GM21447 (cell line): ENCODE measurements at regions not wholly inside any gene's neighbourhood (a gene's known extent, or its start where the extent isn't known, plus 50 kb on each side); places are given as distances from the start of the nearest gene placed in this dataset.

Experiments used
- ATAC-seq: cut with Tn5 transposase; IDR thresholded peaks from one replicate; pipeline ENCODE4 v1.9.1; 2021; ENCODE audit not compliant: unreplicated experiment

GRCh38 chr13:48842316-48842715 is 133.4 kb upstream of the FNDC3A start:
- no peak for ATAC-seq

GRCh38 chr13:48843630-48844380 is 131.9 kb upstream of the FNDC3A start:
- ATAC-seq: no peak

GRCh38 chr13:48844676-48845075 is 131.0 kb upstream of the FNDC3A start:
- ATAC-seq: no peak

- ATAC-seq: no peak
These were observed 126.2 kb upstream of the FNDC3A start for GRCh38 chr13:48849515-48849914.

- no peak for ATAC-seq
These were observed 124.0 kb upstream of the FNDC3A start for GRCh38 chr13:48851707-48852106.

- ATAC-seq: no peak
These were observed 122.6 kb upstream of the FNDC3A start for GRCh38 chr13:48852911-48853727.

- ATAC-seq: no peak
These were observed 122.0 kb upstream of the FNDC3A start for GRCh38 chr13:48853728-48854102.

GRCh38 chr13:48857576-48857975 is 118.1 kb upstream of the FNDC3A start:
- no peak for ATAC-seq

GRCh38 chr13:48858122-48858902 is 117.4 kb upstream of the FNDC3A start:
- no peak for ATAC-seq

GRCh38 chr13:48859272-48860105 is 116.2 kb upstream of the FNDC3A start:
- ATAC-seq: no peak

- no peak for ATAC-seq
These were observed 115.3 kb upstream of the FNDC3A start for GRCh38 chr13:48860364-48860763.

- ATAC-seq: no peak
These were observed 113.1 kb upstream of the FNDC3A start for GRCh38 chr13:48862572-48862971.

- no peak for ATAC-seq
These were observed 111.6 kb upstream of the FNDC3A start for GRCh38 chr13:48864100-48864499.

- ATAC-seq: no peak
These were observed 109.5 kb upstream of the FNDC3A start for GRCh38 chr13:48866249-48866648.

- ATAC-seq: no peak
These were observed 102.6 kb upstream of the FNDC3A start for GRCh38 chr13:48873081-48873480.

GRCh38 chr13:48873587-48873986 is 102.1 kb upstream of the FNDC3A start:
- no peak for ATAC-seq

GRCh38 chr13:48874165-48874564 is 101.5 kb upstream of the FNDC3A start:
- ATAC-seq: no peak

- no peak for ATAC-seq
These were observed 100.7 kb upstream of the FNDC3A start for GRCh38 chr13:48875047-48875446.

GRCh38 chr13:48876289-48876688 is 99.4 kb upstream of the FNDC3A start:
- ATAC-seq: no peak

GRCh38 chr13:48879432-48879831 is 96.3 kb upstream of the FNDC3A start:
- no peak for ATAC-seq

- no peak for ATAC-seq
These were observed 95.9 kb upstream of the FNDC3A start for GRCh38 chr13:48879854-48880253.
